Activated CD4-positive, alpha-beta T cell treated with anti-CD3 and anti-CD28 coated beads, Interleukin-2, amount 10 ng/mL, durations not matched to agents 24 days and 14 days (primary cell): ENCODE measurements at regions not wholly inside any gene's neighbourhood (a gene's known extent, or its start where the extent isn't known, plus 50 kb on each side); places are given as distances from the start of the nearest gene placed in this dataset.

ENCODE experiments used
- DNase-seq: peaks from one replicate; pipeline ENCODE4 v3.0.0; 2022
- H3K27ac Mint-ChIP-seq: one replicate; pipeline ENCODE4 v1.8.0; 2022; ENCODE audit warnings: mild to moderate bottlenecking, mixed read lengths
- H3K27me3 Mint-ChIP-seq: one replicate; pipeline ENCODE4 v1.8.0; 2022; ENCODE audit warnings: mixed read lengths
- H3K36me3 Mint-ChIP-seq: one replicate; pipeline ENCODE4 v1.8.0; 2022; ENCODE audit warnings: low read depth, mild to moderate bottlenecking, mixed read lengths
- H3K4me1 Mint-ChIP-seq: one replicate; pipeline ENCODE4 v1.8.0; 2021; ENCODE audit warnings: mixed read lengths
- H3K4me3 Mint-ChIP-seq: one replicate; pipeline ENCODE4 v1.8.0; 2022; ENCODE audit warnings: mild to moderate bottlenecking, moderate library complexity, mixed read lengths
- H3K9me3 Mint-ChIP-seq: one replicate; pipeline ENCODE4 v1.8.0; 2021; ENCODE audit warnings: mixed read lengths
- intact Hi-C: fragments of 100-400 bp; cut with micrococcal nuclease; formaldehyde crosslinking; loops from one replicate; pipeline ENCODE4 v1.15.1; 2023

GRCh38 chr1:37399830-37400464 is 74.4 kb upstream of the ZC3H12A start:
- no peaks in the 10 kb centered on the region for H3K36me3 Mint-ChIP-seq
- no peaks in the 10 kb centered on the region for H3K4me1 Mint-ChIP-seq
- no peak for DNase-seq
- H3K9me3 Mint-ChIP-seq: no peaks in the 10 kb centered on the region
- intact Hi-C loops: no loop called here
- H3K27me3 Mint-ChIP-seq: peaks cover 6% of the 10 kb centered on the region
- no peak overlapping the region for H3K4me3 Mint-ChIP-seq
- no peak overlapping the region for H3K27ac Mint-ChIP-seq

GRCh38 chr1:37400466-37401225 is 73.7 kb upstream of the ZC3H12A start:
- intact Hi-C loops: no loop called here
- DNase-seq: no peak
- Mint-ChIP-seq H3K27ac (no peak overlapping the region), H3K36me3 (no peaks in the 10 kb centered on the region), H3K4me1 (no peaks in the 10 kb centered on the region), H3K27me3 (peaks cover 6% of the 10 kb centered on the region), H3K9me3 (no peaks in the 10 kb centered on the region), H3K4me3 (no peak overlapping the region)

- H3K36me3 Mint-ChIP-seq: no peaks in the 10 kb centered on the region
Measured at GRCh38 chr1:37403166-37403565, 71.2 kb upstream of the ZC3H12A start.

GRCh38 chr1:37404711-37405110 is 69.7 kb upstream of the ZC3H12A start:
- H3K9me3 Mint-ChIP-seq: no peaks in the 10 kb centered on the region
- no peaks in the 10 kb centered on the region for H3K4me1 Mint-ChIP-seq
- H3K36me3 Mint-ChIP-seq: no peaks in the 10 kb centered on the region
- H3K4me3 Mint-ChIP-seq: no peak overlapping the region
- no peak for DNase-seq
- H3K27ac Mint-ChIP-seq: no peak overlapping the region
- intact Hi-C loops: no loop called here
- H3K27me3 Mint-ChIP-seq: peaks cover 3% of the 10 kb centered on the region

More at GRCh38 chr1:37403166-37403565, 71.2 kb upstream of the ZC3H12A start:
- no peak overlapping the region for H3K4me3 Mint-ChIP-seq
- peaks cover 2% of the 10 kb centered on the region for H3K27me3 Mint-ChIP-seq
- intact Hi-C loops: no loop called here
- H3K4me1 Mint-ChIP-seq: no peaks in the 10 kb centered on the region
- H3K9me3 Mint-ChIP-seq: no peaks in the 10 kb centered on the region
- DNase-seq: no peak
- no peak overlapping the region for H3K27ac Mint-ChIP-seq

GRCh38 chr1:37410105-37410504 is 64.3 kb upstream of the ZC3H12A start:
- no peak for DNase-seq
- Mint-ChIP-seq H3K27ac (no peak overlapping the region), H3K4me1 (no peaks in the 10 kb centered on the region), H3K9me3 (no peaks in the 10 kb centered on the region), H3K36me3 (no peaks in the 10 kb centered on the region), H3K27me3 (peaks cover 3% of the 10 kb centered on the region), H3K4me3 (no peak overlapping the region)
- intact Hi-C loops: no loop called here

- Mint-ChIP-seq H3K9me3 (no peaks in the 10 kb centered on the region), H3K27me3 (peaks cover 3% of the 10 kb centered on the region), H3K27ac (no peak overlapping the region), H3K4me1 (no peaks in the 10 kb centered on the region), H3K36me3 (no peaks in the 10 kb centered on the region), H3K4me3 (no peak overlapping the region)
- intact Hi-C loops: no loop called here
- DNase-seq: peak; percentile 72
Measured at GRCh38 chr1:37410815-37411214, 63.6 kb upstream of the ZC3H12A start.

- peaks cover 5% of the 10 kb centered on the region for H3K27me3 Mint-ChIP-seq
- H3K36me3 Mint-ChIP-seq: no peaks in the 10 kb centered on the region
- H3K27ac Mint-ChIP-seq: no peak overlapping the region
- no peak for DNase-seq
- no peaks in the 10 kb centered on the region for H3K4me1 Mint-ChIP-seq
- intact Hi-C loops: no loop called here
- H3K9me3 Mint-ChIP-seq: no peaks in the 10 kb centered on the region
- no peak overlapping the region for H3K4me3 Mint-ChIP-seq
Measured at GRCh38 chr1:37415611-37416244, 58.7 kb upstream of the ZC3H12A start.

GRCh38 chr1:37420456-37420855 is 53.9 kb upstream of the ZC3H12A start:
- Mint-ChIP-seq H3K4me3 (no peak overlapping the region), H3K9me3 (no peaks in the 10 kb centered on the region), H3K27ac (no peak overlapping the region), H3K27me3 (peaks cover 8% of the 10 kb centered on the region), H3K4me1 (no peaks in the 10 kb centered on the region), H3K36me3 (no peaks in the 10 kb centered on the region)
- intact Hi-C loops: no loop called here
- no peak for DNase-seq

GRCh38 chr1:37423810-37424209 is 50.6 kb upstream of the ZC3H12A start:
- H3K4me3 Mint-ChIP-seq: no peak overlapping the region
- no peaks in the 10 kb centered on the region for H3K4me1 Mint-ChIP-seq
- intact Hi-C loops: no loop called here
- no peaks in the 10 kb centered on the region for H3K9me3 Mint-ChIP-seq
- no peaks in the 10 kb centered on the region for H3K36me3 Mint-ChIP-seq
- no peak for DNase-seq
- H3K27ac Mint-ChIP-seq: no peak overlapping the region
- peaks cover 9% of the 10 kb centered on the region for H3K27me3 Mint-ChIP-seq

- H3K27ac Mint-ChIP-seq: no peak overlapping the region
- H3K4me3 Mint-ChIP-seq: no peak overlapping the region
- H3K4me1 Mint-ChIP-seq: no peaks in the 10 kb centered on the region
- peaks cover 10% of the 10 kb centered on the region for H3K27me3 Mint-ChIP-seq
- intact Hi-C loops: no loop called here
- DNase-seq: no peak
- H3K9me3 Mint-ChIP-seq: no peaks in the 10 kb centered on the region
- H3K36me3 Mint-ChIP-seq: no peaks in the 10 kb centered on the region
Measured at GRCh38 chr1:37424523-37424922, 49.9 kb upstream of the ZC3H12A start.
